ENCODE measurements at regions not wholly inside any gene's neighbourhood (a gene's known extent, or its start where the extent isn't known, plus 50 kb on each side); places are given as distances from the start of the nearest gene placed in this dataset.

- TF ChIP-seq EZH2 (IDR thresholded peaks at IDR 0.05; ENCODE audit: low read length) (no peak), CTCF (optimal IDR thresholded peaks at IDR 0.05 in 1 of 3, IDR thresholded peaks at IDR 0.05 in 1 of 3, conservative IDR thresholded peaks at IDR 0.05 in 1 of 3; ENCODE audit: extremely low read depth in 1 of 3, insufficient read depth in 2 of 3, low read length in 3 of 3) (peak in 1 of 3 experiments; percentile 9)
Measured at GRCh38 chr13:109271555-109272541, 514.5 kb downstream of the IRS2 start.
